IMR-90 (cell line): ENCODE measurements at regions not wholly inside any gene's neighbourhood (a gene's known extent, or its start where the extent isn't known, plus 50 kb on each side); places are given as distances from the start of the nearest gene placed in this dataset.

Experiments
- ATAC-seq: fragments of 200-7000 bp; cut with Tn5 transposase; 2 replicates; pipeline ENCODE4 v1.9.1; 2020; ENCODE audit warnings: low read depth, mild to moderate bottlenecking, moderate library complexity
- BruUV-seq: library from RNA; stranded (reverse); fragments of 400-500 nt; replicated peaks from 2 replicates; lab custom pipeline; 2021; lab: Mats Ljungman, UMichigan
- CTCF ChIA-PET: fragments of 300-600 bp; formaldehyde crosslinking; extraction: SDS; loops from one replicate; lab custom pipeline; 2021; ENCODE audit warnings: antibody characterized with exemption; lab: Yijun Ruan, JAX
- POLR2A ChIA-PET: fragments of 300-600 bp; sonication (Branson Sonifier 250); formaldehyde crosslinking; loops from one replicate; lab custom pipeline; 2022; ENCODE audit warnings: antibody characterized with exemption; ENCODE audit not compliant: unreplicated experiment; lab: Charles Lee
- DNase-seq: peaks from one replicate; pipeline ENCODE4 v3.0.0; 2013
- H2AFZ ChIP-seq: replicated peaks from 2 replicates; pipeline ENCODE3; 2013; ENCODE audit warnings: low read length, mild to moderate bottlenecking; ENCODE audit not compliant: poor library complexity
- H2AK5ac ChIP-seq: 2 replicates; pipeline ENCODE4 v1.6.1; 2013; ENCODE audit warnings: low read depth, low read length, inconsistent platforms
- H2AK9ac ChIP-seq: replicated peaks from 2 replicates; pipeline ENCODE3; 2013; ENCODE audit warnings: mild to moderate bottlenecking, low read depth, low read length, moderate library complexity; ENCODE audit not compliant: poor library complexity
- H2BK120ac ChIP-seq: 2 replicates; pipeline ENCODE4 v1.6.1; 2013; ENCODE audit warnings: low read depth, low read length, inconsistent platforms
- H2BK15ac ChIP-seq: 3 replicates; pipeline ENCODE4 v1.6.1; 2013; ENCODE audit warnings: low read depth, low read length, inconsistent platforms
- H2BK20ac ChIP-seq: 2 replicates; pipeline ENCODE4 v1.6.1; 2013; ENCODE audit warnings: low read depth, mild to moderate bottlenecking, inconsistent platforms, low read length, moderate library complexity
- H2BK5ac ChIP-seq: 2 replicates; pipeline ENCODE4 v1.6.1; 2013; ENCODE audit warnings: mild to moderate bottlenecking, low read depth, low read length, inconsistent platforms; ENCODE audit not compliant: poor library complexity, severe bottlenecking
- H3K14ac ChIP-seq: replicated peaks from 2 replicates; pipeline ENCODE4 v1.6.1; 2013; ENCODE audit warnings: low read depth, low read length, inconsistent platforms
- H3K18ac ChIP-seq: 2 replicates; pipeline ENCODE4 v1.6.1; 2013; ENCODE audit warnings: low read depth, low read length, control low read depth
- H3K23ac ChIP-seq: 2 replicates; pipeline ENCODE4 v1.6.1; 2013; ENCODE audit warnings: low read depth, low read length, inconsistent platforms
- H3K27ac ChIP-seq: 2 replicates; pipeline ENCODE4 v1.5.1; 2013; ENCODE audit warnings: mild to moderate bottlenecking, control low read depth, low read length; ENCODE audit not compliant: insufficient read depth
- H3K27me3 ChIP-seq: 2 replicates; pipeline ENCODE4 v1.6.1; 2013; ENCODE audit warnings: low read length; ENCODE audit not compliant: control insufficient read depth, insufficient read depth
- H3K36me3 ChIP-seq: 2 replicates; pipeline ENCODE4 v1.6.1; 2013; ENCODE audit warnings: low read length, mixed read lengths; ENCODE audit not compliant: control insufficient read depth, insufficient read depth
- H3K4ac ChIP-seq: 2 replicates; pipeline ENCODE4 v1.6.1; 2013; ENCODE audit warnings: low read depth, low read length, inconsistent platforms
- H3K4me1 ChIP-seq: 2 replicates; pipeline ENCODE4 v1.6.1; 2013; ENCODE audit warnings: low read length, mixed read lengths; ENCODE audit not compliant: control insufficient read depth, insufficient read depth
- H3K4me2 ChIP-seq: 2 replicates; pipeline ENCODE4 v1.6.1; 2013; ENCODE audit warnings: low read depth, mild to moderate bottlenecking, control low read depth, low read length, moderate library complexity
- H3K4me3 ChIP-seq: 2 replicates; pipeline ENCODE4 v1.5.1; 2013; ENCODE audit warnings: low read depth, mild to moderate bottlenecking, control low read depth, low read length, moderate library complexity; ENCODE audit not compliant: insufficient read depth
- H3K56ac ChIP-seq: 2 replicates; pipeline ENCODE4 v1.6.1; 2013; ENCODE audit warnings: low read length, inconsistent platforms; ENCODE audit not compliant: insufficient read depth; ENCODE audit errors: extremely low read depth
- H3K79me1 ChIP-seq, 2 experiments: 2 replicates each; pipeline ENCODE4 v1.6.1; 2013; ENCODE audit warnings: low read length in 2 of 2, inconsistent platforms in 1 of 2, low read depth in 1 of 2
- H3K9ac ChIP-seq: 2 replicates; pipeline ENCODE4 v1.6.1; 2013; ENCODE audit warnings: low read depth, low read length, control low read depth
- H3K9me1 ChIP-seq: 2 replicates; pipeline ENCODE4 v1.6.1; 2013; ENCODE audit warnings: low read length, inconsistent platforms; ENCODE audit not compliant: insufficient read depth
- H3K9me3 ChIP-seq: 2 replicates; pipeline ENCODE4 v1.6.1; 2013; ENCODE audit warnings: low read length; ENCODE audit not compliant: control insufficient read depth, insufficient read depth
- H4K20me1 ChIP-seq: 2 replicates; pipeline ENCODE4 v1.6.1; 2013; ENCODE audit warnings: low read length, inconsistent platforms; ENCODE audit not compliant: insufficient read depth
- H4K5ac ChIP-seq: 2 replicates; pipeline ENCODE4 v1.6.1; 2013; ENCODE audit warnings: mild to moderate bottlenecking, low read depth, low read length, control low read depth
- H4K8ac ChIP-seq, 2 experiments: 2 replicates each; pipeline ENCODE4 v1.6.1; 2013; ENCODE audit warnings: low read depth in 2 of 2, low read length in 2 of 2, control low read depth in 1 of 2, inconsistent platforms in 1 of 2
- H4K91ac ChIP-seq: 2 replicates; pipeline ENCODE4 v1.6.1; 2013; ENCODE audit warnings: low read depth, low read length, inconsistent platforms; ENCODE audit not compliant: insufficient read depth
- BHLHE40 ChIP-seq: fragments of 150-350 bp; IDR thresholded peaks from 2 replicates; pipeline ENCODE4 v1.6.1; 2016; ENCODE audit warnings: mild to moderate bottlenecking, low read depth, low read length
- CEBPB ChIP-seq: IDR thresholded peaks from 2 replicates; pipeline ENCODE4 v1.6.1; 2012; ENCODE audit warnings: low read depth, low read length, improper control_type of control experiment
- CHD1 ChIP-seq: IDR thresholded peaks from 2 replicates; pipeline ENCODE4 v1.6.1; 2012; ENCODE audit warnings: low read depth, low read length, improper control_type of control experiment
- ELK1 ChIP-seq: fragments of 150-350 bp; IDR thresholded peaks from 2 replicates; pipeline ENCODE4 v1.6.1; 2016; ENCODE audit warnings: low read depth, mild to moderate bottlenecking, low read length, moderate library complexity, borderline replicate concordance
- MAZ ChIP-seq: IDR thresholded peaks from 2 replicates; pipeline ENCODE4 v1.6.1; 2012; ENCODE audit warnings: low read depth, mild to moderate bottlenecking, low read length, improper control_type of control experiment, moderate library complexity, borderline replicate concordance
- RAD21 ChIP-seq: IDR thresholded peaks from 2 replicates; pipeline ENCODE4 v1.6.1; 2012; ENCODE audit warnings: low read length, improper control_type of control experiment
- RFX5 ChIP-seq: IDR thresholded peaks from 2 replicates; pipeline ENCODE4 v1.8.0; 2012; ENCODE audit warnings: low read depth, mild to moderate bottlenecking, low read length, moderate library complexity
- SMC3 ChIP-seq: fragments of 150-350 bp; IDR thresholded peaks from 2 replicates; pipeline ENCODE4 v1.6.1; 2016; ENCODE audit warnings: low read depth, mild to moderate bottlenecking, antibody characterized with exemption, low read length, moderate library complexity
- USF2 ChIP-seq: fragments of 150-350 bp; IDR thresholded peaks from 2 replicates; pipeline ENCODE4 v1.6.1; 2017; ENCODE audit warnings: mild to moderate bottlenecking, antibody characterized with exemption, low read length, low read depth
- WGBS, 2 experiments: methylation state at CpG; one replicate each; pipeline versions ENCODE4 v1.1.5 to v1.1.7; 2013; ENCODE audit warnings: missing lambda C conversion rate in 2 of 2; ENCODE audit not compliant: insufficient read length in 1 of 2; ENCODE audit errors: extremely low coverage in 2 of 2; 5-methylcytosine and 5-hydroxymethylcytosine counted together
- dilution Hi-C: fragments of 300-500 bp; cut with HindIII; formaldehyde crosslinking; loops from one replicate; pipeline ENCODE4 v1.14.3; 2018; ENCODE audit warnings: low sequenced_read_pairs; ENCODE audit not compliant: unreplicated experiment
- in situ Hi-C: fragments of 300-500 bp; cut with MboI; formaldehyde crosslinking; loops from 3 replicates; pipeline ENCODE4 v1.14.3; 2019; ENCODE audit warnings: low sequenced_read_pairs, inconsistent platforms, mixed read lengths
- intact Hi-C: fragments of 100-400 bp; cut with micrococcal nuclease; formaldehyde crosslinking; loops from 2 replicates; pipeline ENCODE4 v1.10.0; 2022

GRCh38 chr9:87147839-87148238 is 200.5 kb upstream of the GAS1 start:
- Histone ChIP-seq H2BK5ac (peak overlapping the region; percentile 59), H4K8ac (peak overlapping the region; percentile 84 to 99), H2BK20ac (peak overlapping the region; percentile 50), H3K4ac (peak overlapping the region; percentile 90), H3K79me1 (0 out of 4 replicates have a peak, but pooled peaks cover 0 to 2% of the 10 kb centered on the region in 2 experiments), H2AK9ac (no peak overlapping the region), H3K36me3 (no peaks in the 10 kb centered on the region), H3K4me3 (no peak overlapping the region), H3K9me1 (peaks cover 5% of the 10 kb centered on the region), H4K5ac (peak overlapping the region; percentile 85), H3K18ac (peak overlapping the region; percentile 71), H4K20me1 (no peaks in the 10 kb centered on the region), H3K9me3 (peaks cover 3% of the 10 kb centered on the region; the same call in 1 of the 2 replicates), H3K4me2 (peak overlapping the region; percentile 49), H3K14ac (peak overlapping the region; percentile 66), H3K27ac (peak overlapping the region; percentile 82), H2BK120ac (peak overlapping the region; percentile 84), H3K9ac (peak overlapping the region; percentile 55), H4K91ac (peak overlapping the region; percentile 79), H2AK5ac (peak overlapping the region; percentile 91), H3K27me3 (no peaks in the 10 kb centered on the region), H3K23ac (peak overlapping the region; percentile 74), H2BK15ac (peak overlapping the region; percentile 98; the same call in 2 of the 3 replicates), H3K4me1 (peaks cover 12% of the 10 kb centered on the region), H2AFZ (peak overlapping the region; percentile 93), H3K56ac (peak overlapping the region; percentile 54; the same call in 1 of the 2 replicates)
- no peak for DNase-seq
- intact Hi-C loops (loop anchor here (1.0 kb wide), 1 partner anchor 201 kb away; the partner anchor contains the start of gene GAS1), dilution Hi-C loops (no loop called here), in situ Hi-C loops (no loop called here)
- ChIA-PET POLR2A (no interaction called here), CTCF (no interaction called here)
- no CpG with 5 or more reads among the region's 8 CpGs for WGBS, 2 experiments
- BruUV-seq, result no TSS peak
- TF ChIP-seq RFX5, result no peak
- TF ChIP-seq ELK1, result no peak
- TF ChIP-seq CHD1, result no peak
- no peak for TF ChIP-seq CEBPB
- TF ChIP-seq SMC3, result no peak
- TF ChIP-seq MAZ, result no peak
- no peak for TF ChIP-seq BHLHE40
- TF ChIP-seq USF2, result no peak
- TF ChIP-seq RAD21, result no peak
- no peak for ATAC-seq
